HepG2 (cell line): ENCODE measurements at regions not wholly inside any gene's neighbourhood (a gene's known extent, or its start where the extent isn't known, plus 50 kb on each side); places are given as distances from the start of the nearest gene placed in this dataset.

Source experiments
- ATAC-seq: fragments of 200-7000 bp; cut with Tn5 transposase; 3 replicates; pipeline ENCODE4 v1.9.1; 2020; ENCODE audit warnings: mild to moderate bottlenecking, moderate library complexity
- BruUV-seq: library from RNA; stranded (reverse); fragments of 400-500 nt; replicated peaks from 2 replicates; lab custom pipeline; 2021; lab: Mats Ljungman, UMichigan
- CTCF ChIA-PET: fragments of 300-600 bp; formaldehyde crosslinking; extraction: SDS; loops from one replicate; lab custom pipeline; 2021; ENCODE audit warnings: low total read pairs, inconsistent platforms, low intra/inter-chr PET ratio; lab: Yijun Ruan, JAX
- POLR2A ChIA-PET: fragments of 350-600 bp; sonication (Branson Sonifier 250); formaldehyde crosslinking; loops from one replicate; lab custom pipeline; 2020; ENCODE audit warnings: antibody characterized with exemption, inconsistent platforms; lab: Yijun Ruan, JAX
- DNase-seq: peaks from one replicate; pipeline ENCODE4 v3.0.0-alpha.2; 2015; ENCODE audit warnings: low spot score
- FAIRE-seq: peaks from 3 replicates; lab custom pipeline; 2011; peaks lifted over from hg19 to GRCh38; lab: Jason Lieb, UNC
- H2AFZ ChIP-seq: one replicate; pipeline ENCODE4 v1.6.1; 2011; ENCODE audit warnings: low read length, inconsistent platforms
- H3K27ac ChIP-seq: fragments of 300-600 bp; 3 replicates; pipeline ENCODE4 v1.8.0; 2011; ENCODE audit warnings: mixed run types, mild to moderate bottlenecking, mixed read lengths, low read length, inconsistent platforms; ENCODE audit not compliant: insufficient read depth; ENCODE audit errors: extremely low read length
- H3K27me3 ChIP-seq, 2 experiments: fragments of 200-600 bp in 1 of 2; 2 replicates in 1 of 2; 3 replicates in 1 of 2; pipeline versions ENCODE4 v1.6.0 to v1.8.0; 2011; ENCODE audit warnings: low read length in 2 of 2, mild to moderate bottlenecking in 2 of 2, moderate library complexity in 2 of 2, inconsistent platforms in 1 of 2; ENCODE audit not compliant: insufficient read depth in 2 of 2, control insufficient read depth in 1 of 2
- H3K36me3 ChIP-seq, 2 experiments: fragments of 200-600 bp in 1 of 2; replicated peaks in 1 of 2; 2 replicates in 1 of 2; 3 replicates in 1 of 2; pipeline versions ENCODE4 v1.5.1 to v1.8.0; 2011; ENCODE audit warnings: low read length in 2 of 2, inconsistent platforms in 1 of 2; ENCODE audit not compliant: insufficient read depth in 2 of 2, control insufficient read depth in 1 of 2
- H3K4me1 ChIP-seq: 2 replicates; pipeline ENCODE4 v1.5.1; 2012; ENCODE audit warnings: low read length, inconsistent platforms; ENCODE audit not compliant: insufficient read depth
- H3K4me2 ChIP-seq: 2 replicates; pipeline ENCODE4 v1.6.0; 2011; ENCODE audit warnings: low read depth, low read length, inconsistent platforms
- H3K4me3 ChIP-seq, 3 experiments: fragments of 200-600 bp in 1 of 3; sonication (generic), shearing (Covaris generic) in 1 of 3; replicated peaks in 1 of 3; 2 replicates each; pipeline ENCODE4 v1.5.1; 2011 to 2016; ENCODE audit warnings: low read length in 3 of 3, inconsistent platforms in 2 of 3, low read depth in 2 of 3, mild to moderate bottlenecking in 2 of 3, control low read depth in 1 of 3, mixed read lengths in 1 of 3; ENCODE audit not compliant: insufficient read depth in 1 of 3
- H3K79me2 ChIP-seq: one replicate; pipeline ENCODE4 v1.6.1; 2011; ENCODE audit warnings: low read length, inconsistent platforms; ENCODE audit not compliant: insufficient read depth
- H3K9ac ChIP-seq: 2 replicates; pipeline ENCODE4 v1.6.0; 2011; ENCODE audit warnings: mild to moderate bottlenecking, low read depth, low read length, inconsistent platforms; ENCODE audit not compliant: insufficient read depth
- H3K9me3 ChIP-seq: 2 replicates; pipeline ENCODE4 v1.5.1; 2012; ENCODE audit warnings: mild to moderate bottlenecking, low read length
- H4K20me1 ChIP-seq: 2 replicates; pipeline ENCODE4 v1.6.0; 2011; ENCODE audit warnings: inconsistent platforms, mild to moderate bottlenecking, low read length, moderate library complexity; ENCODE audit not compliant: insufficient read depth
- AGO2 ChIP-seq: fragments of 200-400 bp; formaldehyde crosslinking; optimal IDR thresholded peaks from 2 replicates; pipeline ENCODE3; 2017; ENCODE audit warnings: mild to moderate bottlenecking, low read depth, low read length, moderate library complexity
- CBX2 ChIP-seq, 2 experiments: fragments of 200-600 bp in 1 of 2; sonication (generic); formaldehyde crosslinking in 1 of 2; IDR thresholded peaks; 2 replicates each; pipeline versions ENCODE4 v1.7.0 to v1.8.1; 2018 to 2022; ENCODE audit warnings: low read depth in 2 of 2, low read length in 1 of 2, mild to moderate bottlenecking in 1 of 2, missing genetic modification reagents in 1 of 2
- CREB3 ChIP-seq: sonication (generic); formaldehyde crosslinking; IDR thresholded peaks from 2 replicates; pipeline ENCODE4 v1.5.0; 2020; ENCODE audit warnings: missing genetic modification reagents
- SATB2 ChIP-seq: sonication (generic); formaldehyde crosslinking; IDR thresholded peaks from 2 replicates; pipeline ENCODE4 v1.5.0; 2020; ENCODE audit warnings: missing genetic modification reagents
- SIX1 ChIP-seq: sonication (generic); formaldehyde crosslinking; IDR thresholded peaks from 2 replicates; pipeline ENCODE4 v1.4.0; 2020; ENCODE audit warnings: missing genetic modification reagents, borderline replicate concordance
- SRSF4 ChIP-seq: fragments of 200-400 bp; formaldehyde crosslinking; IDR thresholded peaks from one replicate; pipeline ENCODE4 v1.6.1; 2018; ENCODE audit warnings: mild to moderate bottlenecking, low read depth, low read length, moderate library complexity; ENCODE audit not compliant: poor library complexity, severe bottlenecking
- TARDBP ChIP-seq: sonication (generic); formaldehyde crosslinking; IDR thresholded peaks from 2 replicates; pipeline ENCODE4 v1.8.0; 2022; ENCODE audit warnings: mild to moderate bottlenecking, missing genetic modification reagents
- THAP7 ChIP-seq: sonication (generic); formaldehyde crosslinking; IDR thresholded peaks from 2 replicates; pipeline ENCODE4 v1.8.1; 2023; ENCODE audit warnings: mild to moderate bottlenecking, missing genetic modification reagents
- UBTF ChIP-seq: sonication (generic); formaldehyde crosslinking; IDR thresholded peaks from 2 replicates; pipeline ENCODE4 v1.4.0; 2020; ENCODE audit warnings: mild to moderate bottlenecking, missing genetic modification reagents
- ZBTB7A ChIP-seq: sonication (generic); formaldehyde crosslinking; IDR thresholded peaks from 2 replicates; pipeline ENCODE4 v1.8.0; 2022; ENCODE audit warnings: mild to moderate bottlenecking, missing genetic modification reagents
- ZNF101 ChIP-seq: sonication (generic); formaldehyde crosslinking; IDR thresholded peaks from 2 replicates; pipeline ENCODE4 v1.4.0; 2020; ENCODE audit warnings: mild to moderate bottlenecking, low read depth, missing genetic modification reagents, borderline replicate concordance
- ZNF253 ChIP-seq: sonication (generic); formaldehyde crosslinking; IDR thresholded peaks from 2 replicates; pipeline ENCODE4 v1.8.0; 2022; ENCODE audit warnings: mild to moderate bottlenecking, missing genetic modification reagents, borderline replicate concordance
- ZNF275 ChIP-seq: sonication (generic); formaldehyde crosslinking; IDR thresholded peaks from 2 replicates; pipeline ENCODE4 v1.8.0; 2022; ENCODE audit warnings: missing genetic modification reagents, mild to moderate bottlenecking, inconsistent platforms, borderline replicate concordance
- ZNF337 ChIP-seq: sonication (generic); formaldehyde crosslinking; IDR thresholded peaks from 2 replicates; pipeline ENCODE4 v1.5.1; 2020; ENCODE audit warnings: missing genetic modification reagents, low read depth, mild to moderate bottlenecking, borderline replicate concordance
- ZNF430 ChIP-seq: sonication (generic); formaldehyde crosslinking; IDR thresholded peaks from 2 replicates; pipeline ENCODE4 v1.9.0; 2021; ENCODE audit warnings: mild to moderate bottlenecking, missing genetic modification reagents
- WGBS: methylation state at CpG from one replicate; pipeline ENCODE4 v1.1.6; 2017; ENCODE audit warnings: low lambda C conversion rate; 5-methylcytosine and 5-hydroxymethylcytosine counted together
- in situ Hi-C: cut with HindIII; loops from 2 replicates; pipeline ENCODE4 v1.10.0; 2017; ENCODE audit warnings: low pct_unique_long_range_greater_than_20kb; ENCODE audit not compliant: extremely low pct_ligation_motif_present
- intact Hi-C: fragments of 100-400 bp; cut with micrococcal nuclease; formaldehyde crosslinking; loops from one replicate; pipeline ENCODE4 v1.10.0; 2022; ENCODE audit not compliant: unreplicated experiment

GRCh38 chr2:234761910-234762309 lies 189.9 kb upstream of the SH3BP4 start:
- Histone ChIP-seq H3K4me2 (no peak overlapping the region), H3K4me3 (no peak overlapping the region), H4K20me1 (no peaks in the 10 kb centered on the region), H3K27me3 (no peaks in the 10 kb centered on the region), H3K79me2 (no peaks in the 10 kb centered on the region), H3K4me1 (peaks cover 40% of the 10 kb centered on the region), H3K9ac (no peak overlapping the region), H3K36me3 (no peaks in the 10 kb centered on the region), H3K9me3 (peaks cover 16% of the 10 kb centered on the region), H3K27ac (no peak overlapping the region), H2AFZ (no peak overlapping the region)
- WGBS, result 70% methylated on average over 4 of the region's 4 CpGs
- no TSS peak for BruUV-seq
- no peak for DNase-seq
- FAIRE-seq, result no peak
- in situ Hi-C loops, result no loop called here
- intact Hi-C loops, result no loop called here
- CTCF ChIA-PET, result no interaction called here
- ATAC-seq, result no peak
- POLR2A ChIA-PET, result no interaction called here
- TF ChIP-seq ZNF253 (CRISPR knock-in tag) (no peak), CBX2 (IDR thresholded peaks at IDR 0.05; ENCODE audit: low read depth, low read length) (no peak), CBX2 (CRISPR knock-in tag; IDR thresholded peaks at IDR 0.05; ENCODE audit: low read depth) (no peak), ZNF101 (no peak), TARDBP (no peak), SRSF4 (no peak), CREB3 (CRISPR knock-in tag) (no peak), ZNF430 (no peak), SIX1 (CRISPR knock-in tag) (no peak), UBTF (CRISPR knock-in tag) (no peak), ZNF275 (CRISPR knock-in tag) (no peak), AGO2 (no peak), THAP7 (no peak), ZNF337 (CRISPR knock-in tag) (no peak), SATB2 (no peak), ZBTB7A (CRISPR knock-in tag) (no peak)
